ENCODE measurements at regions not wholly inside any gene's neighbourhood (a gene's known extent, or its start where the extent isn't known, plus 50 kb on each side); places are given as distances from the start of the nearest gene placed in this dataset.
"Not testable (repeated sequence)": the region's sequence is repeated elsewhere in the genome, so short reads cannot be mapped to it uniquely, and the experiment has no call there.

GRCh38 chr9:64870594-64870993 is 414.4 kb downstream of the FOXD4L5 start:
- TF ChIP-seq CTCF, POLR2A (IDR thresholded peaks at IDR 0.05): not testable (repeated sequence)
